C4-2B (cell line): ENCODE measurements at regions not wholly inside any gene's neighbourhood (a gene's known extent, or its start where the extent isn't known, plus 50 kb on each side); places are given as distances from the start of the nearest gene placed in this dataset.

Experiments used
- ZFX ChIP-seq: fragments of 450-650 bp; IDR thresholded peaks from 2 replicates; pipeline ENCODE4 v1.6.1; 2017
- TF ChIP-seq, protein P1 (sequence below): fragments of 450-650 bp; conservative IDR thresholded peaks from 2 replicates; pipeline ENCODE4 v1.5.1; 2017; ENCODE audit warnings: mild to moderate bottlenecking

DNA sequence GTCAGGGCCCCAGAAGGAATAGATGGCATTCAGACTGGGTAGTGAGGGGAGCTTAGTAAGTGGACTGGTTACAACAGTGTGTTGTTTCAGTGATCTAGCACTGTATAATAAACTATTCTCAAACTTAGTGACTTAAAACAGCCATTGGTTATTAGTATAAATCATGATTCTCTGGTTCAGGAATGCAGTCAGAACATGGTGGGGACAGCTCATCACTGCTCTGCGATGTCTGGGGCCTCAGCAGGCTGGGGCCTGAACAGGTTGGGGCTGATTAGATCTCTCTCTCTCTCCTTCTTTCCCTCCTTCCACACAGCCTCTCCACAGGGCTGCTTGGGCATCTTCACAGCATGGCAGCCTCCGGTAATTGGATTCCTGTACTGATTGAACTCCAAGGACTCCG, 160.4 kb downstream of the GATB start:
- TF ChIP-seq, protein P1, sequence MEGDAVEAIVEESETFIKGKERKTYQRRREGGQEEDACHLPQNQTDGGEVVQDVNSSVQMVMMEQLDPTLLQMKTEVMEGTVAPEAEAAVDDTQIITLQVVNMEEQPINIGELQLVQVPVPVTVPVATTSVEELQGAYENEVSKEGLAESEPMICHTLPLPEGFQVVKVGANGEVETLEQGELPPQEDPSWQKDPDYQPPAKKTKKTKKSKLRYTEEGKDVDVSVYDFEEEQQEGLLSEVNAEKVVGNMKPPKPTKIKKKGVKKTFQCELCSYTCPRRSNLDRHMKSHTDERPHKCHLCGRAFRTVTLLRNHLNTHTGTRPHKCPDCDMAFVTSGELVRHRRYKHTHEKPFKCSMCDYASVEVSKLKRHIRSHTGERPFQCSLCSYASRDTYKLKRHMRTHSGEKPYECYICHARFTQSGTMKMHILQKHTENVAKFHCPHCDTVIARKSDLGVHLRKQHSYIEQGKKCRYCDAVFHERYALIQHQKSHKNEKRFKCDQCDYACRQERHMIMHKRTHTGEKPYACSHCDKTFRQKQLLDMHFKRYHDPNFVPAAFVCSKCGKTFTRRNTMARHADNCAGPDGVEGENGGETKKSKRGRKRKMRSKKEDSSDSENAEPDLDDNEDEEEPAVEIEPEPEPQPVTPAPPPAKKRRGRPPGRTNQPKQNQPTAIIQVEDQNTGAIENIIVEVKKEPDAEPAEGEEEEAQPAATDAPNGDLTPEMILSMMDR, result no peak
- no peak for TF ChIP-seq ZFX
